ENCODE measurements at regions not wholly inside any gene's neighbourhood (a gene's known extent, or its start where the extent isn't known, plus 50 kb on each side); places are given as distances from the start of the nearest gene placed in this dataset.
A peak's percentile ranks its signal among the peaks of the same experiment; 100 is the strongest.

- Histone ChIP-seq H3K36me3 (ENCODE audit: insufficient read depth) (no peaks in the 10 kb centered on the region), H3K27ac (ENCODE audit: low read depth) (no peak overlapping the region), H3K4me1 (ENCODE audit: insufficient read depth) (peaks cover 1% of the 10 kb centered on the region), H3K4me3 (ENCODE audit: low read depth, low read length) (no peak overlapping the region)
- 92% methylated on average over 10 of the region's 10 CpGs for WGBS
- no peak for DNase-seq (ENCODE audit: extremely low spot score)
These were observed 437.2 kb downstream of the BCKDHB start for GRCh38 chr6:80543598-80544222.

GRCh38 chr6:80543151-80543550, 436.7 kb downstream of the BCKDHB start:
- Histone ChIP-seq H3K4me3 (ENCODE audit: low read depth, low read length) (no peak overlapping the region), H3K4me1 (ENCODE audit: insufficient read depth) (no peaks in the 10 kb centered on the region), H3K27ac (ENCODE audit: low read depth) (no peak overlapping the region), H3K36me3 (ENCODE audit: insufficient read depth) (no peaks in the 10 kb centered on the region)
- 92% methylated on average over 1 of the region's 1 CpG for WGBS
- DNase-seq (ENCODE audit: extremely low spot score), result no peak

- WGBS, result 68% methylated on average over 3 of the region's 3 CpGs
- Histone ChIP-seq H3K27ac (ENCODE audit: low read depth) (no peak overlapping the region), H3K4me1 (ENCODE audit: insufficient read depth) (no peaks in the 10 kb centered on the region), H3K36me3 (ENCODE audit: insufficient read depth) (no peaks in the 10 kb centered on the region), H3K4me3 (ENCODE audit: low read depth, low read length) (no peak overlapping the region)
- no peak for DNase-seq (ENCODE audit: extremely low spot score)
These were observed 435.4 kb downstream of the BCKDHB start for GRCh38 chr6:80541886-80542285.

GRCh38 chr6:80541181-80541580, 434.7 kb downstream of the BCKDHB start:
- Histone ChIP-seq H3K4me1 (ENCODE audit: insufficient read depth) (no peaks in the 10 kb centered on the region), H3K4me3 (ENCODE audit: low read depth, low read length) (no peak overlapping the region), H3K36me3 (ENCODE audit: insufficient read depth) (no peaks in the 10 kb centered on the region), H3K27ac (ENCODE audit: low read depth) (no peak overlapping the region)
- DNase-seq (ENCODE audit: extremely low spot score), result no peak

GRCh38 chr6:80540700-80541099, 434.2 kb downstream of the BCKDHB start:
- Histone ChIP-seq H3K4me3 (ENCODE audit: low read depth, low read length) (no peak overlapping the region), H3K4me1 (ENCODE audit: insufficient read depth) (no peaks in the 10 kb centered on the region), H3K36me3 (ENCODE audit: insufficient read depth) (no peaks in the 10 kb centered on the region), H3K27ac (ENCODE audit: low read depth) (no peak overlapping the region)
- 96% methylated on average over 1 of the region's 1 CpG for WGBS
- DNase-seq (ENCODE audit: extremely low spot score), result no peak

GRCh38 chr6:80537118-80537972, 430.9 kb downstream of the BCKDHB start:
- no peak overlapping the region for H3K4me3 ChIP-seq (ENCODE audit: low read depth, low read length)
- no peak for DNase-seq (ENCODE audit: extremely low spot score)
- WGBS, result 80% methylated on average over 6 of the region's 6 CpGs
- no peaks in the 10 kb centered on the region for H3K36me3 ChIP-seq (ENCODE audit: insufficient read depth)
- H3K4me1 ChIP-seq (ENCODE audit: insufficient read depth), result no peaks in the 10 kb centered on the region
- no peak overlapping the region for H3K27ac ChIP-seq (ENCODE audit: low read depth)

- Histone ChIP-seq H3K36me3 (ENCODE audit: insufficient read depth) (no peaks in the 10 kb centered on the region), H3K4me3 (ENCODE audit: low read depth, low read length) (no peak overlapping the region), H3K27ac (ENCODE audit: low read depth) (no peak overlapping the region), H3K4me1 (ENCODE audit: insufficient read depth) (no peaks in the 10 kb centered on the region)
- DNase-seq (ENCODE audit: extremely low spot score), result no peak
- WGBS, result 89% methylated on average over 1 of the region's 1 CpG
These were observed 429.6 kb downstream of the BCKDHB start for GRCh38 chr6:80535914-80536565.

- Histone ChIP-seq H3K27ac (ENCODE audit: low read depth) (no peak overlapping the region), H3K36me3 (ENCODE audit: insufficient read depth) (no peaks in the 10 kb centered on the region), H3K4me1 (ENCODE audit: insufficient read depth) (no peaks in the 10 kb centered on the region), H3K4me3 (ENCODE audit: low read depth, low read length) (no peak overlapping the region)
- DNase-seq (ENCODE audit: extremely low spot score), result no peak
- 78% methylated on average over 4 of the region's 4 CpGs for WGBS
These were observed 425.5 kb downstream of the BCKDHB start for GRCh38 chr6:80531681-80532619.

GRCh38 chr6:80530103-80530502, 423.6 kb downstream of the BCKDHB start:
- Histone ChIP-seq H3K36me3 (ENCODE audit: insufficient read depth) (no peaks in the 10 kb centered on the region), H3K4me3 (ENCODE audit: low read depth, low read length) (no peak overlapping the region), H3K4me1 (ENCODE audit: insufficient read depth) (no peaks in the 10 kb centered on the region), H3K27ac (ENCODE audit: low read depth) (no peak overlapping the region)
- 76% methylated on average over 3 of the region's 3 CpGs for WGBS
- DNase-seq (ENCODE audit: extremely low spot score), result no peak

- Histone ChIP-seq H3K36me3 (ENCODE audit: insufficient read depth) (no peaks in the 10 kb centered on the region), H3K4me3 (ENCODE audit: low read depth, low read length) (no peak overlapping the region), H3K27ac (ENCODE audit: low read depth) (peak overlapping the region; percentile 43), H3K4me1 (ENCODE audit: insufficient read depth) (no peaks in the 10 kb centered on the region)
- no peak for DNase-seq (ENCODE audit: extremely low spot score)
These were observed 421.6 kb downstream of the BCKDHB start for GRCh38 chr6:80528115-80528514.

- DNase-seq (ENCODE audit: extremely low spot score), result peak; percentile 60
- H3K27ac ChIP-seq (ENCODE audit: low read depth), result peak overlapping the region; percentile 43
- no peak overlapping the region for H3K4me3 ChIP-seq (ENCODE audit: low read depth, low read length)
- WGBS, result 58% methylated on average over 7 of the region's 7 CpGs
- H3K36me3 ChIP-seq (ENCODE audit: insufficient read depth), result no peaks in the 10 kb centered on the region
- no peaks in the 10 kb centered on the region for H3K4me1 ChIP-seq (ENCODE audit: insufficient read depth)
These were observed 421.1 kb downstream of the BCKDHB start for GRCh38 chr6:80527552-80528052.

- H3K4me1 ChIP-seq (ENCODE audit: insufficient read depth), result no peaks in the 10 kb centered on the region
- no peak for DNase-seq (ENCODE audit: extremely low spot score)
- H3K36me3 ChIP-seq (ENCODE audit: insufficient read depth), result no peaks in the 10 kb centered on the region
- peak overlapping the region; percentile 26 for H3K27ac ChIP-seq (ENCODE audit: low read depth)
- WGBS, result 55% methylated on average over 11 of the region's 11 CpGs
- no peak overlapping the region for H3K4me3 ChIP-seq (ENCODE audit: low read depth, low read length)
These were observed 417.1 kb downstream of the BCKDHB start for GRCh38 chr6:80523531-80523997.

GRCh38 chr6:80523010-80523409, 416.5 kb downstream of the BCKDHB start:
- 32% methylated on average over 5 of the region's 5 CpGs for WGBS
- DNase-seq (ENCODE audit: extremely low spot score), result peak; percentile 35
- Histone ChIP-seq H3K36me3 (ENCODE audit: insufficient read depth) (no peaks in the 10 kb centered on the region), H3K27ac (ENCODE audit: low read depth) (no peak overlapping the region), H3K4me3 (ENCODE audit: low read depth, low read length) (no peak overlapping the region), H3K4me1 (ENCODE audit: insufficient read depth) (no peaks in the 10 kb centered on the region)

Measured in urinary bladder (tissue), 3 donors.